H1 (cell line): ENCODE measurements at regions not wholly inside any gene's neighbourhood (a gene's known extent, or its start where the extent isn't known, plus 50 kb on each side); places are given as distances from the start of the nearest gene placed in this dataset.

ENCODE experiments used
- CBX5 ChIP-seq: fragments of 300-800, 300-1000 bp; sonication (generic); IDR thresholded peaks from 2 replicates; pipeline ENCODE4 v1.7.1; 2016; ENCODE audit warnings: antibody characterized with exemption, low read length, low read depth
- EZH2 ChIP-seq: fragments of 200-600 bp; sonication (generic); IDR thresholded peaks from 2 replicates; pipeline ENCODE4 v1.7.1; 2012; ENCODE audit warnings: low read depth, mild to moderate bottlenecking, moderate library complexity, low read length, inconsistent platforms; ENCODE audit not compliant: severe bottlenecking
- GTF2F1 ChIP-seq: IDR thresholded peaks from 2 replicates; pipeline ENCODE4 v1.6.1; 2012; ENCODE audit warnings: low read depth, low read length, improper control_type of control experiment, borderline replicate concordance
- HDAC6 ChIP-seq: IDR thresholded peaks from one replicate; pipeline ENCODE4 v1.7.1; 2012; ENCODE audit warnings: low read depth, mild to moderate bottlenecking, inconsistent platforms, low read length, moderate library complexity
- JUN ChIP-seq: IDR thresholded peaks from 2 replicates; pipeline ENCODE4 v1.6.1; 2011; ENCODE audit warnings: low read depth, mild to moderate bottlenecking, improper control_type of control experiment, low read length
- JUND ChIP-seq: IDR thresholded peaks from 2 replicates; pipeline ENCODE4 v1.6.1; 2011; ENCODE audit warnings: mild to moderate bottlenecking, improper control_type of control experiment, low read length
- KDM4A ChIP-seq: IDR thresholded peaks from one replicate; pipeline ENCODE4 v1.7.1; 2012; ENCODE audit warnings: low read depth, mild to moderate bottlenecking, moderate library complexity, low read length, inconsistent platforms; ENCODE audit not compliant: severe bottlenecking
- POLR2AphosphoS5 ChIP-seq: IDR thresholded peaks from 2 replicates; pipeline ENCODE4 v1.6.1; 2011; ENCODE audit warnings: low read depth, low read length
- RNF2 ChIP-seq: fragments of 200-900, 300-1000 bp; sonication (generic); IDR thresholded peaks from 2 replicates; pipeline ENCODE4 v1.7.1; 2016; ENCODE audit warnings: borderline replicate concordance, low read depth, mild to moderate bottlenecking, antibody characterized with exemption, low read length; ENCODE audit not compliant: poor library complexity, severe bottlenecking; ENCODE audit errors: missing control alignments
- SUZ12 ChIP-seq: fragments of 200-600 bp; sonication (generic); IDR thresholded peaks from 2 replicates; pipeline ENCODE4 v1.6.1; 2012; ENCODE audit warnings: mild to moderate bottlenecking, inconsistent platforms, low read length, moderate library complexity, mixed read lengths
- TAF1 ChIP-seq: IDR thresholded peaks from 2 replicates; pipeline ENCODE4 v1.6.1; 2011; ENCODE audit warnings: mild to moderate bottlenecking, low read depth, low read length
- TF ChIP-seq, protein P1 (sequence below): fragments of 300-600 bp; sonication (generic); IDR thresholded peaks from 2 replicates; pipeline ENCODE4 v1.7.1; 2012; ENCODE audit warnings: low read length, moderate library complexity, mild to moderate bottlenecking, inconsistent platforms; ENCODE audit not compliant: insufficient replicate concordance

DNA sequence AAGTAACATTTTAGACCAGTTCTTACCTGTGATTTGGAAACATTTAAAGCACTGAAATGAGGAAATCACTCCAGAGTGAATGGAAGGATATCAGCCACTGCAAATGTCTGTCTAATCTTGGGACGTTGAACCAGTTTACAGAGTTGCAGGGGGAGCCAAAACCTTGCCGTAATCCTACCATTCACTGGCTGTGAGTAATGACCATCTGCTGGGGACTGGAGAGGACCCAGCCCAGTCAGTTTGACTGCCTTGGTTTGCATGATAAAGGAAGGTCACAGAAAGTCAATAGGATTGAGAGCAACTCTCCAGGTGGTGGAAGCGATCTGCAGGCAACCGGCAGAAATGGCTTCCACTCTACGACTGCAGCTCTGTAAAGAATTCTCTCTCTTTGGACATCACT lies 167.2 kb downstream of the AKR1D1 start (continued):
- TF ChIP-seq GTF2F1 (no peak), CBX5 (no peak), RNF2 (no peak), JUN (no peak), SUZ12 (no peak), JUND (peak; percentile 77), HDAC6 (no peak), EZH2 (no peak), TAF1 (peak; percentile 70; the same call in 1 of the 2 replicates), POLR2AphosphoS5 (peak; percentile 78), KDM4A (no peak)
- TF ChIP-seq, protein P1, sequence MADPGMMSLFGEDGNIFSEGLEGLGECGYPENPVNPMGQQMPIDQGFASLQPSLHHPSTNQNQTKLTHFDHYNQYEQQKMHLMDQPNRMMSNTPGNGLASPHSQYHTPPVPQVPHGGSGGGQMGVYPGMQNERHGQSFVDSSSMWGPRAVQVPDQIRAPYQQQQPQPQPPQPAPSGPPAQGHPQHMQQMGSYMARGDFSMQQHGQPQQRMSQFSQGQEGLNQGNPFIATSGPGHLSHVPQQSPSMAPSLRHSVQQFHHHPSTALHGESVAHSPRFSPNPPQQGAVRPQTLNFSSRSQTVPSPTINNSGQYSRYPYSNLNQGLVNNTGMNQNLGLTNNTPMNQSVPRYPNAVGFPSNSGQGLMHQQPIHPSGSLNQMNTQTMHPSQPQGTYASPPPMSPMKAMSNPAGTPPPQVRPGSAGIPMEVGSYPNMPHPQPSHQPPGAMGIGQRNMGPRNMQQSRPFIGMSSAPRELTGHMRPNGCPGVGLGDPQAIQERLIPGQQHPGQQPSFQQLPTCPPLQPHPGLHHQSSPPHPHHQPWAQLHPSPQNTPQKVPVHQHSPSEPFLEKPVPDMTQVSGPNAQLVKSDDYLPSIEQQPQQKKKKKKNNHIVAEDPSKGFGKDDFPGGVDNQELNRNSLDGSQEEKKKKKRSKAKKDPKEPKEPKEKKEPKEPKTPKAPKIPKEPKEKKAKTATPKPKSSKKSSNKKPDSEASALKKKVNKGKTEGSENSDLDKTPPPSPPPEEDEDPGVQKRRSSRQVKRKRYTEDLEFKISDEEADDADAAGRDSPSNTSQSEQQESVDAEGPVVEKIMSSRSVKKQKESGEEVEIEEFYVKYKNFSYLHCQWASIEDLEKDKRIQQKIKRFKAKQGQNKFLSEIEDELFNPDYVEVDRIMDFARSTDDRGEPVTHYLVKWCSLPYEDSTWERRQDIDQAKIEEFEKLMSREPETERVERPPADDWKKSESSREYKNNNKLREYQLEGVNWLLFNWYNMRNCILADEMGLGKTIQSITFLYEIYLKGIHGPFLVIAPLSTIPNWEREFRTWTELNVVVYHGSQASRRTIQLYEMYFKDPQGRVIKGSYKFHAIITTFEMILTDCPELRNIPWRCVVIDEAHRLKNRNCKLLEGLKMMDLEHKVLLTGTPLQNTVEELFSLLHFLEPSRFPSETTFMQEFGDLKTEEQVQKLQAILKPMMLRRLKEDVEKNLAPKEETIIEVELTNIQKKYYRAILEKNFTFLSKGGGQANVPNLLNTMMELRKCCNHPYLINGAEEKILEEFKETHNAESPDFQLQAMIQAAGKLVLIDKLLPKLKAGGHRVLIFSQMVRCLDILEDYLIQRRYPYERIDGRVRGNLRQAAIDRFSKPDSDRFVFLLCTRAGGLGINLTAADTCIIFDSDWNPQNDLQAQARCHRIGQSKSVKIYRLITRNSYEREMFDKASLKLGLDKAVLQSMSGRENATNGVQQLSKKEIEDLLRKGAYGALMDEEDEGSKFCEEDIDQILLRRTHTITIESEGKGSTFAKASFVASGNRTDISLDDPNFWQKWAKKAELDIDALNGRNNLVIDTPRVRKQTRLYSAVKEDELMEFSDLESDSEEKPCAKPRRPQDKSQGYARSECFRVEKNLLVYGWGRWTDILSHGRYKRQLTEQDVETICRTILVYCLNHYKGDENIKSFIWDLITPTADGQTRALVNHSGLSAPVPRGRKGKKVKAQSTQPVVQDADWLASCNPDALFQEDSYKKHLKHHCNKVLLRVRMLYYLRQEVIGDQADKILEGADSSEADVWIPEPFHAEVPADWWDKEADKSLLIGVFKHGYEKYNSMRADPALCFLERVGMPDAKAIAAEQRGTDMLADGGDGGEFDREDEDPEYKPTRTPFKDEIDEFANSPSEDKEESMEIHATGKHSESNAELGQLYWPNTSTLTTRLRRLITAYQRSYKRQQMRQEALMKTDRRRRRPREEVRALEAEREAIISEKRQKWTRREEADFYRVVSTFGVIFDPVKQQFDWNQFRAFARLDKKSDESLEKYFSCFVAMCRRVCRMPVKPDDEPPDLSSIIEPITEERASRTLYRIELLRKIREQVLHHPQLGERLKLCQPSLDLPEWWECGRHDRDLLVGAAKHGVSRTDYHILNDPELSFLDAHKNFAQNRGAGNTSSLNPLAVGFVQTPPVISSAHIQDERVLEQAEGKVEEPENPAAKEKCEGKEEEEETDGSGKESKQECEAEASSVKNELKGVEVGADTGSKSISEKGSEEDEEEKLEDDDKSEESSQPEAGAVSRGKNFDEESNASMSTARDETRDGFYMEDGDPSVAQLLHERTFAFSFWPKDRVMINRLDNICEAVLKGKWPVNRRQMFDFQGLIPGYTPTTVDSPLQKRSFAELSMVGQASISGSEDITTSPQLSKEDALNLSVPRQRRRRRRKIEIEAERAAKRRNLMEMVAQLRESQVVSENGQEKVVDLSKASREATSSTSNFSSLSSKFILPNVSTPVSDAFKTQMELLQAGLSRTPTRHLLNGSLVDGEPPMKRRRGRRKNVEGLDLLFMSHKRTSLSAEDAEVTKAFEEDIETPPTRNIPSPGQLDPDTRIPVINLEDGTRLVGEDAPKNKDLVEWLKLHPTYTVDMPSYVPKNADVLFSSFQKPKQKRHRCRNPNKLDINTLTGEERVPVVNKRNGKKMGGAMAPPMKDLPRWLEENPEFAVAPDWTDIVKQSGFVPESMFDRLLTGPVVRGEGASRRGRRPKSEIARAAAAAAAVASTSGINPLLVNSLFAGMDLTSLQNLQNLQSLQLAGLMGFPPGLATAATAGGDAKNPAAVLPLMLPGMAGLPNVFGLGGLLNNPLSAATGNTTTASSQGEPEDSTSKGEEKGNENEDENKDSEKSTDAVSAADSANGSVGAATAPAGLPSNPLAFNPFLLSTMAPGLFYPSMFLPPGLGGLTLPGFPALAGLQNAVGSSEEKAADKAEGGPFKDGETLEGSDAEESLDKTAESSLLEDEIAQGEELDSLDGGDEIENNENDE, result no peak
